GM18505 (cell line): ENCODE measurements at regions not wholly inside any gene's neighbourhood (a gene's known extent, or its start where the extent isn't known, plus 50 kb on each side); places are given as distances from the start of the nearest gene placed in this dataset.
"Not testable (repeated sequence)": the region's sequence is repeated elsewhere in the genome, so short reads cannot be mapped to it uniquely, and the experiment has no call there.

ENCODE experiments used
- ATAC-seq: cut with Tn5 transposase; IDR thresholded peaks from one replicate; pipeline ENCODE4 v1.9.1; 2021; ENCODE audit not compliant: unreplicated experiment
- POLR2A ChIP-seq: IDR thresholded peaks from 4 replicates; pipeline ENCODE4 v1.6.1; 2011; ENCODE audit warnings: borderline replicate concordance; ENCODE audit not compliant: insufficient read depth, insufficient read length; ENCODE audit errors: extremely low read depth

DNA sequence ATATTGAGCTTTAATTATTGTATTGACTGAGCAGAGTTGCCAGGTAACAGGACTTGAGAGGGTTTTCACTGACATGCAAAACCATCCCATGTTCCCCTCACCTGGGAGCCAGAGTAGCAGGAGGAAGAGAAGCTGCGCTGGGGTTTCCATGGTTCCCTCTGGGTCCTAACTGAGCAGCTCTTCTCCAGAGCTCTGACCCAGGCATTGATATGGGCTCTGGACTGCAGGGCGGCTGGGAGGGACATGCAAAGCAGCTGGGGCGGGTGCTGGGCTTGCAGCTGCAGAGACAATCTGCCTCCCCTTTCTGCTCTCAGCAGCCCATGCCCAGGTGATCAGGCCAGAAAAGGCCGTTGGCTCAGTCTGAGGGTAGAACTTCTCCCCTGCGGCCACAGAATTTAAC, 451.5 kb downstream of the RPIA start:
- not testable (repeated sequence) for ATAC-seq
- peak; percentile 84 for TF ChIP-seq POLR2A

- not testable (repeated sequence) for ATAC-seq
Measured at GRCh38 chr2:89145342-89145741, 453.9 kb downstream of the RPIA start.

GRCh38 chr2:89148256-89148655, 456.8 kb downstream of the RPIA start:
- ATAC-seq, result not testable (repeated sequence)

- ATAC-seq, result not testable (repeated sequence)
Measured at GRCh38 chr2:89151699-89152098, 460.2 kb downstream of the RPIA start.

DNA sequence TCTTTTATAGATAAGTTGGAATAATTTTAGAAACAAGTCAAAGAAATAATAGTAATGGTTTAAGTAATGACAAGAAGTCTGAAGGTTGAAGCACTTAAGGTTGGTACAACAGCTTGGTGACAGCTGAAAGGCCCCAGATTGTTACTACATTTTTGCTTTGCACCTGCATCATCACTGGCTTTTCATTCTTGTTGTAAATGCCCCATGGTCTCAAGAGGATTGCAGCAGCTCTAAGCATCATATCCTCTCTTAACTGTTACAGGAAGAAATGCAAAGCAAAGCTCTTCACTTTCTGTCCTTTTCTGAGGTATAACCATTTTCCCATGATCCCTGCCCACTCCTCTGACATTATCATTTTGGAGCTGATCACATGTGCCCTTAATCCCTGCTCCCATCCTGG, 461.0 kb downstream of the RPIA start:
- ATAC-seq, result not testable (repeated sequence)

GRCh38 chr2:89153210-89153609, 461.7 kb downstream of the RPIA start:
- not testable (repeated sequence) for ATAC-seq

GRCh38 chr2:89154247-89154682, 462.8 kb downstream of the RPIA start:
- ATAC-seq, result not testable (repeated sequence)

GRCh38 chr2:89160306-89160705, 468.8 kb downstream of the RPIA start:
- ATAC-seq, result not testable (repeated sequence)

DNA sequence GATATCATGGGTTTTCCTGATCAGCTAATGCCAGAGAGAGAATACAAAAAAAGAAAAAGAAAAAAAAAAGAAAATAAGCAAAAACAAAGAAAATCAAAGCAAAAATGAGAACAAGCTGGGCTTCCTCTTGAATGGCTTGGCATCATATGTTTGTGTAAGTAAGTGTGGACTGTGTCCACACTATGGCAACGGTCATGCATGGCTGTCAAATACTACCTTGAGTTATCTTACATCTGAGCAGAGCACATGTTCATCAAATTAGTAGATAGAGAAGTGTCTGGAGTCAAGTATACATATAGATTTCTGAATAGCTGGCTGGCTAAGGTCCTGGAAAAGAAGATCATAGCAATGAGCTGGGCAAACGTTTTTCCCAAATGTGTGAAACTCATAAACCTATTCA, 470.2 kb downstream of the RPIA start:
- ATAC-seq, result not testable (repeated sequence)

DNA sequence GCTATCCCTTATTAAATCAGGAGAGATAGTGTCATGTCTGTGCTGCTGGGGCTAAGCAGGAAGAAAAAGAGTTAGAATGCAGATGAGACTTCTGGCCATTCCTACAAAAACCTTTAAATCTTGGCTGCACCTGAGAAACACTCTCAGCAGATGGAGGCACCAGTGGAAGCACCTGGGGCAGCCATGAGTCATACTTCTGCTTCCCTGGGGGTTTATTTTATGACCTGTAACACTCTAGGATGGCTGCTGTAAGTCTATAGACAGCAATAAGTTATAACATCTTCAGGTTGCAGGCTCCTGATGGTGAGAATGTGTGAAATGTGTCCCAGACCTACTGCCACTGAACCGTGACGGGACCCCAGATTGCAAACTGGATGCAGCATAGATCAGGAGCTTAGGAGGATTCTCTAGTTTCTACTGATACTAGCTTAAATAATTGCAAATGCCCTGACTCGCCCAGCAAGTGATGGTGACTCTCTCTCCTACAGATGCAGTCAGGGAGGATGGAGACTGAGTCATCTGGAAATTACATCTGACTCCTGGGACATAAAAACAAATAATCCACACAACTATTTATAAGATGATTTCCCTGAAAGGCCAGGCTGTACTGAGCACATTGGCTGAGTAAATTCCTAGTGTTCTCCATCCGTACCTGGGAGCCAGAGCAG, 479.2 kb downstream of the RPIA start:
- ATAC-seq, result not testable (repeated sequence)

- not testable (repeated sequence) for ATAC-seq
Measured at GRCh38 chr2:89171174-89171519, 479.7 kb downstream of the RPIA start.

DNA sequence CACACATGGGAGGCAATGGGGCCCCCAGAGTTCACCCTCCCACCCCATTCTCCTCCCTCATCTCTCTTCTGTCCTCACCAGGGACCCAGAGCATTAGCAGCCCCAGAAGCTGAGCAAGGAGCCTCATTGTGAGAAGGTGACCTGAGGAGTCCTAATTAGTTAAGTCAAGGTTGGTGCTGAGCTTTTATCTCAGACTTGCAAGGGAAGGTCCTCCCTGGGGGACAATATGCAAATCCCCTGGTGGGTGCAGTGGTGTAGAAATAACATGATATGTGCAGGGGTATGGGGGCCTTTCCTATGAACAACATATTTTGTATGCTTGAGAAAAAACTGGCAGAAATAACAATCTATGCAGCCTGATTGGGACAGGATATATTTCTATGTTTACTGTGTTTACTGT, 485.5 kb downstream of the RPIA start:
- ATAC-seq, result not testable (repeated sequence)

- ATAC-seq, result not testable (repeated sequence)
Measured at GRCh38 chr2:89182221-89182620, 490.7 kb downstream of the RPIA start.

GRCh38 chr2:89184746-89185145, 493.3 kb downstream of the RPIA start:
- not testable (repeated sequence) for ATAC-seq

DNA sequence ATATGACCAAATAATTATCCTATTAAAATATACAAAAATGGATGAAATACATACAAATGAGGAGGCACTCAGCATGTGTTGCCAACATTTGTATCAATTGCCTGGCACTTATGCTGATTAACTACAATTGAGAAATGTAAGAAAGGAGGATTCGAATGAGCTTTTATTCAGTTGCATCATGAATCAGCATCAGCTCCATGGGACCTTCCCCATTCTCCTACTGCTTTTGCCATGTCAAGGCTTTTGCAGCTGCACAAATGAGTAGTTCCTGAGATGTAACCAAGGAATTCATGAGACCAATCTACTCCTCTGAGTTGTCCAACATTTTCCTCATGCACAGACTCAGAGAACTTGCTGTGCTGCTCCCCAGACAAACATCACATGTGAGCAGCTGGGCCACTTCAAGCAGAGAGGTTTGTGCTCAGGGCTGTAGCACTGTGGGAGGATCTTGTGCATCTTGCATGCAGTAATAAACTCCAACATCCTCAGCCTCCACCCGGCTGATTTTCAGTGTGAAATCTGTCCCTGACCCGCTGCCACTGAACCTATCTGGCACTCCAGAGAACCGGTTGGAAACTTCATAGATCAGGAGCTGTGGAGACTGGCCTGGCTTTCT, 504.3 kb downstream of the RPIA start:
- ATAC-seq, result not testable (repeated sequence)

GRCh38 chr2:89196719-89197118, 505.2 kb downstream of the RPIA start:
- not testable (repeated sequence) for ATAC-seq

DNA sequence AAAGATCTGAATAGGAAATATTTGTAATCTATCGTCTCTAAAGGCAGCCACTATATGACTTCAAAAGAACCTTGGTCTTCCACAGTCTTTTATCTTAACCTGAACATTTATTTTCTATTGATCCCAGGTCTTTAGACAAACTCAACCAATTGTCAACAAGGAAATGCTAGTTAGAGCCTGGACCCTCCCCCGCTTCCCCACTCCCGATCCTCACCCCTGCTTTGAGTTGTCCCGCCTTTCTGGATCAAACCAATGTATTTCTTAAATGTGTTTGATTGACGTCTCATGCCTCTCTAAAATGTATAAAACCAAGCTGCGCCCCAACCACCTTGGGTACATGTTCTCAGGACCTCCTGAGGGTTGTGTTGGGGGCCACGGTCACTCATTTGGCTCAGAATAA, 506.6 kb downstream of the RPIA start:
- not testable (repeated sequence) for ATAC-seq

- ATAC-seq, result not testable (repeated sequence)
Measured at GRCh38 chr2:89199453-89200246, 508.2 kb downstream of the RPIA start.

GRCh38 chr2:89200247-89200527, 508.7 kb downstream of the RPIA start:
- not testable (repeated sequence) for ATAC-seq

GRCh38 chr2:89202518-89202917, 511.0 kb downstream of the RPIA start:
- ATAC-seq, result not testable (repeated sequence)

- not testable (repeated sequence) for ATAC-seq
Measured at GRCh38 chr2:89205153-89205552, 513.7 kb downstream of the RPIA start.
